ENCODE measurements at regions not wholly inside any gene's neighbourhood (a gene's known extent, or its start where the extent isn't known, plus 50 kb on each side); places are given as distances from the start of the nearest gene placed in this dataset.

- Histone ChIP-seq H2AFZ (ENCODE audit: insufficient read depth, low read depth, low read length, poor library complexity, severe bottlenecking) (no peak overlapping the region), H3K9me3 (ENCODE audit: control extremely low read depth in 1 of 3, control insufficient read depth in 2 of 3, insufficient read depth in 1 of 3, low read length in 2 of 3) (peaks cover 0 to 12% (median 0%) of the 10 kb centered on the region in 3 donors), H3K4me1 (ENCODE audit: control insufficient read depth in 2 of 2, insufficient read depth in 2 of 2, low read length in 2 of 2) (no peaks in the 10 kb centered on the region), H3K27ac (ENCODE audit: low read length in 2 of 2) (no peak overlapping the region), H3K79me2 (ENCODE audit: control insufficient read depth, insufficient read depth, low read length) (no peaks in the 10 kb centered on the region), H3K9ac (ENCODE audit: low read length) (no peak overlapping the region), H3K27me3 (replicated peaks in 1 of 4; ENCODE audit: control extremely low read depth in 1 of 4, control insufficient read depth in 3 of 4, insufficient read depth in 4 of 4, low read length in 3 of 4) (no peaks in the 10 kb centered on the region), H3K4me3 (ENCODE audit: control extremely low read depth in 1 of 5, extremely low read depth in 1 of 5, insufficient read depth in 1 of 5, low read depth in 2 of 5, low read length in 4 of 5) (no peak overlapping the region), H4K20me1 (ENCODE audit: control insufficient read depth, insufficient read depth, low read length, poor library complexity, severe bottlenecking) (no peaks in the 10 kb centered on the region), H3K4me2 (replicated peaks; ENCODE audit: low read depth, low read length, poor library complexity, severe bottlenecking) (no peak overlapping the region), H3K36me3 (replicated peaks in 1 of 2; ENCODE audit: control extremely low read depth in 1 of 2, control insufficient read depth in 1 of 2, extremely low read depth in 1 of 2, insufficient read depth in 2 of 2, low read length in 1 of 2) (no peaks in the 10 kb centered on the region)
- Mint-ChIP-seq H3K27me3 (no peaks in the 10 kb centered on the region), H3K27ac (no peak overlapping the region), H3K4me1 (no peaks in the 10 kb centered on the region), H3K4me3 (no peak overlapping the region), H3K9me3 (ENCODE audit: insufficient read depth) (no peaks in the 10 kb centered on the region)
- TF ChIP-seq CTCF (IDR thresholded peaks at IDR 0.05) (no peak), EZH2 (IDR thresholded peaks at IDR 0.05; ENCODE audit: borderline replicate concordance, insufficient read depth, low read depth, low read length, poor library complexity, severe bottlenecking) (no peak)
- intact Hi-C loops (cut with micrococcal nuclease): no loop called here
- ATAC-seq (ENCODE audit: low read depth) (no peak), DNase-seq (no peak)
- WGBS (ENCODE audit: insufficient coverage): 93% methylated on average over 10 of the region's 10 CpGs
- CTCF ChIA-PET: no interaction called here
- POLR2A ChIA-PET: no interaction called here
These were observed 325.6 kb downstream of the THBS2 start for GRCh38 chr6:168928012-168928411.

- Histone ChIP-seq H3K27ac (ENCODE audit: low read length in 2 of 2) (no peak overlapping the region), H3K4me1 (ENCODE audit: control insufficient read depth in 2 of 2, insufficient read depth in 2 of 2, low read length in 2 of 2) (no peaks in the 10 kb centered on the region), H2AFZ (ENCODE audit: insufficient read depth, low read depth, low read length, poor library complexity, severe bottlenecking) (no peak overlapping the region), H3K27me3 (replicated peaks in 1 of 4; ENCODE audit: control extremely low read depth in 1 of 4, control insufficient read depth in 3 of 4, insufficient read depth in 4 of 4, low read length in 3 of 4) (no peaks in the 10 kb centered on the region), H3K9ac (ENCODE audit: low read length) (no peak overlapping the region), H3K4me2 (replicated peaks; ENCODE audit: low read depth, low read length, poor library complexity, severe bottlenecking) (no peak overlapping the region), H3K9me3 (ENCODE audit: control extremely low read depth in 1 of 3, control insufficient read depth in 2 of 3, insufficient read depth in 1 of 3, low read length in 2 of 3) (peaks cover 0 to 5% (median 0%) of the 10 kb centered on the region in 3 donors), H3K36me3 (replicated peaks in 1 of 2; ENCODE audit: control extremely low read depth in 1 of 2, control insufficient read depth in 1 of 2, extremely low read depth in 1 of 2, insufficient read depth in 2 of 2, low read length in 1 of 2) (no peaks in the 10 kb centered on the region), H3K4me3 (ENCODE audit: control extremely low read depth in 1 of 5, extremely low read depth in 1 of 5, insufficient read depth in 1 of 5, low read depth in 2 of 5, low read length in 4 of 5) (no peak overlapping the region), H4K20me1 (ENCODE audit: control insufficient read depth, insufficient read depth, low read length, poor library complexity, severe bottlenecking) (no peaks in the 10 kb centered on the region), H3K79me2 (ENCODE audit: control insufficient read depth, insufficient read depth, low read length) (no peaks in the 10 kb centered on the region)
- no peak overlapping the region for H3K4me3 Mint-ChIP-seq
- H3K27me3 Mint-ChIP-seq: no peaks in the 10 kb centered on the region
- H3K9me3 Mint-ChIP-seq (ENCODE audit: insufficient read depth): no peaks in the 10 kb centered on the region
- TF ChIP-seq CTCF (IDR thresholded peaks at IDR 0.05) (no peak), EZH2 (IDR thresholded peaks at IDR 0.05; ENCODE audit: borderline replicate concordance, insufficient read depth, low read depth, low read length, poor library complexity, severe bottlenecking) (no peak)
- no peaks in the 10 kb centered on the region for H3K4me1 Mint-ChIP-seq
- DNase-seq (no peak), ATAC-seq (ENCODE audit: low read depth) (no peak)
- no peak overlapping the region for H3K27ac Mint-ChIP-seq
- POLR2A ChIA-PET: no interaction called here
- WGBS (ENCODE audit: insufficient coverage): 84% methylated on average over 9 of the region's 10 CpGs
- CTCF ChIA-PET: no interaction called here
- intact Hi-C loops (cut with micrococcal nuclease): no loop called here
These were observed 326.6 kb downstream of the THBS2 start for GRCh38 chr6:168927026-168927425.

Measured in B cell (primary cell).